ENCODE measurements at regions not wholly inside any gene's neighbourhood (a gene's known extent, or its start where the extent isn't known, plus 50 kb on each side); places are given as distances from the start of the nearest gene placed in this dataset.

DNA sequence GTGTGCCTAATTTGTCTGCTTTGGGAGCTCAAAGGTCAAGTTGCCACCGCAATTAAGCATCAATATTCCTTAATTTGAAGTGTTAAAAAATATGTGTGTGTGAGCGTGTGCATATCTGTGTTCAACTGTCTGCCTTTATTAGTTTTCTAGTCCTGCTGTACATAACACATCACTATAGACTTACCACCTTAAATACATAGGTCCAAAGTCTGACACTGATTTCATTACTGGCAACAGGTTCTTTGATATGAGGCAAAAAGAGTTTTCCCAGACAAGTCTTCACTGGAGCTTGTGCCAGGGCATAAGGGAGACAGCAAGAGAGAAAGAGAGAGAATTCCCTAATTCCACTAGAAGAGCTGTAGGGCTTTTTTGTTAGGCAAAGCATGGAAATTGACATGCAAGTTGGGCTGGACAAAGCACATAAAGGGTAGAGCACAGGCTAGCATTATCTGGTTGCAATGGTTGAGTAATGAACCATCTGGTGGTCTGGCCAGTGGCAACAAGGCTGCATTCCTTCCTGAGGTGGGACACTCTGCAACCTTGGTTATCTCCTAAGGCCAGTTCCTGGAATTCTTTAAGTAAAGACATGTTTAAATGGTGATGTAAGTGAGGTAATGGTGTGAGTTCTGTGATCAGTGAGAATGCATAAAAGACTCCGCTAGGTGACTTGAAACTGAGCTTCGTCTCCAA is 457.2 kb upstream of the ADAMTS5 start:
- H3K4me3 ChIP-seq: no peak overlapping the region
- no peaks in the 10 kb centered on the region for H3K9me3 ChIP-seq
- TF ChIP-seq, protein P1, sequence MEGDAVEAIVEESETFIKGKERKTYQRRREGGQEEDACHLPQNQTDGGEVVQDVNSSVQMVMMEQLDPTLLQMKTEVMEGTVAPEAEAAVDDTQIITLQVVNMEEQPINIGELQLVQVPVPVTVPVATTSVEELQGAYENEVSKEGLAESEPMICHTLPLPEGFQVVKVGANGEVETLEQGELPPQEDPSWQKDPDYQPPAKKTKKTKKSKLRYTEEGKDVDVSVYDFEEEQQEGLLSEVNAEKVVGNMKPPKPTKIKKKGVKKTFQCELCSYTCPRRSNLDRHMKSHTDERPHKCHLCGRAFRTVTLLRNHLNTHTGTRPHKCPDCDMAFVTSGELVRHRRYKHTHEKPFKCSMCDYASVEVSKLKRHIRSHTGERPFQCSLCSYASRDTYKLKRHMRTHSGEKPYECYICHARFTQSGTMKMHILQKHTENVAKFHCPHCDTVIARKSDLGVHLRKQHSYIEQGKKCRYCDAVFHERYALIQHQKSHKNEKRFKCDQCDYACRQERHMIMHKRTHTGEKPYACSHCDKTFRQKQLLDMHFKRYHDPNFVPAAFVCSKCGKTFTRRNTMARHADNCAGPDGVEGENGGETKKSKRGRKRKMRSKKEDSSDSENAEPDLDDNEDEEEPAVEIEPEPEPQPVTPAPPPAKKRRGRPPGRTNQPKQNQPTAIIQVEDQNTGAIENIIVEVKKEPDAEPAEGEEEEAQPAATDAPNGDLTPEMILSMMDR (IDR thresholded peaks at IDR 0.05): no peak
- TF ChIP-seq POLR2A (IDR thresholded peaks at IDR 0.05): no peak
- no peaks in the 10 kb centered on the region for H3K4me1 ChIP-seq
- no peak for DNase-seq
- no peak overlapping the region for H3K27ac ChIP-seq
- no peaks in the 10 kb centered on the region for H3K36me3 ChIP-seq
- no peaks in the 10 kb centered on the region for H3K27me3 ChIP-seq

DNA sequence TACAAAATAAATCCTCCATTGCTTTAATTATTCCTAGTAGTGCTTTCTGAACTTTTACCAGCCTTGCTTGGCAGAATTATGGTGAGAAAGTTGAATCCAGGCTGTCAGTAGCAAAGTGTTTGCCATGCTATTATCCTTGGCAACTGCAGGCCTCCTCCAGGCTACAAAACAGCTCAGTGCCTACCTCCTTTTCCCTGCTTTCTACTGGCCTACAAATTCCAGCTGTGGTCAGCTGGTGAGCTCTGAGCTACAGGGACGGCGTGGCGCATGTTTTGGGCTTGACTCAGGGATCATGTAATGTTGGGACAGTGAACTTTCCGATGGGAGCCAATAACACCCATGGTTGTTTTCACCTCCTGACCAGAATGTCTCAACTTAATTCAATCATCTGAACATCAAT is 456.1 kb upstream of the ADAMTS5 start:
- H3K4me3 ChIP-seq: no peak overlapping the region
- no peaks in the 10 kb centered on the region for H3K27me3 ChIP-seq
- no peak for TF ChIP-seq POLR2A (IDR thresholded peaks at IDR 0.05)
- TF ChIP-seq, protein P1 (IDR thresholded peaks at IDR 0.05): no peak
- H3K36me3 ChIP-seq: no peaks in the 10 kb centered on the region
- H3K9me3 ChIP-seq: no peaks in the 10 kb centered on the region
- peak in 1 of 3 donors; percentile 65 for DNase-seq
- H3K27ac ChIP-seq: peak overlapping the region in 1 of 4 donors; percentile 37
- H3K4me1 ChIP-seq: no peaks in the 10 kb centered on the region

DNA sequence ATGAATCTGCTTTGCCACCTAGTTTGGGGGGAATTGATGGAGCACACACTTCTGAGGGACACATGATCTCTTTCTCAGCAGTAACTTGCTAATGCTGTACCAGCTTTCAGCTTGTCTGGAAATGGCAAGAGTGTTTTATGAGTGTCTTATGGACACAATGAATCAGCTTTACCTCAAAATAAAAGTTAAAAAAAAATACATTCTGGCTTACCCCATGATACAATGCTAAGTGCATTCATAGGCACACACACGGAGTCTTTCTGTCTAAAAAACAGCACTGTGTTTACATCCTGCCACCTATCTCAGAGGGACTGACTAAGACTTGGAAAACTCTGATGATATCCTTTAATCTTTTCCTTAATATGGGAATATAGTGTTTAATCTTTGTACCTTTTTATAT is 455.5 kb upstream of the ADAMTS5 start:
- Histone ChIP-seq H3K4me3 (no peak overlapping the region), H3K9me3 (no peaks in the 10 kb centered on the region), H3K27me3 (no peaks in the 10 kb centered on the region), H3K36me3 (no peaks in the 10 kb centered on the region), H3K27ac (peak overlapping the region in 1 of 4 donors; percentile 37), H3K4me1 (no peaks in the 10 kb centered on the region)
- no peak for DNase-seq
- no peak for TF ChIP-seq POLR2A (IDR thresholded peaks at IDR 0.05)
- TF ChIP-seq, protein P1 (IDR thresholded peaks at IDR 0.05): no peak

DNA sequence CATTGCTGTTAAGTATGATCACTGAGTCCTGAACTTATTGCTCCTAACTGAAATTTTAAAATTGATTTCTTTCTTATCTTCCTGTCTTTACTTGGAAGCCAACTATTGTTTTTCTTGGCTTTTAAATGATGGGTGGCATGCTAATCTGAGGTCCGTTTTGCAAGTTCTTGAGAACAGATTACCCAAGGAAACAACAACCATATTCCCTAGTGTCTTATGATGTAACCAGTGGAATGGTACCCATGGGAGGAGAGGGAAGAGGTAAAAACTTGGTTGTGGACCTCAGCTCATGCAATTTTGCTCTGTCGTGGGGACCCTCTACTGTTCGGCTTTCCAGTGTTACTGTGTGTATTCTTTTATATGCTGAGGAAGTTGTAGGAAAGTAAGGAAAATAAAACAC is 454.8 kb upstream of the ADAMTS5 start:
- Histone ChIP-seq H3K27me3 (no peaks in the 10 kb centered on the region), H3K36me3 (no peaks in the 10 kb centered on the region), H3K27ac (no peak overlapping the region), H3K4me1 (no peaks in the 10 kb centered on the region), H3K4me3 (no peak overlapping the region), H3K9me3 (no peaks in the 10 kb centered on the region)
- DNase-seq: no peak
- TF ChIP-seq, protein P1 (IDR thresholded peaks at IDR 0.05): no peak
- no peak for TF ChIP-seq POLR2A (IDR thresholded peaks at IDR 0.05)

DNA sequence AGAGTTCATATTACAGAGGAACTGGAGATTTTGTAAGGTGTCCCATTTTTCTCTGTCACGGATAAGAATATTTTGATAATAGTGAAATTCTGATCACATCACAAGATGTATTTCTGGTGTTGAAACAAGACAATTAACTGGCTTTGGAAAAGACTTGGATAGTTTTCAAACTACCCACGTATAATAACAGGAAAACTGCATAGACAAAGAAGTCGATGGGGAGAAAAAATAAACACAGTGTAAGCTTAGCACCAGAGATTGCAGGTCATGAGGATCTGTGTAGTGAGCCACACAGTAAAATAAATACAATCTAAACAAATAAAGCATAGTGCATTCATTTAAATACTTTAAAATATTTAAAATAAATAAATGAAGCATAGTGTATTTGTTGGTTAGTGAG is 452.3 kb upstream of the ADAMTS5 start:
- Histone ChIP-seq H3K9me3 (no peaks in the 10 kb centered on the region), H3K4me3 (no peak overlapping the region), H3K27me3 (no peaks in the 10 kb centered on the region), H3K36me3 (no peaks in the 10 kb centered on the region), H3K27ac (no peak overlapping the region), H3K4me1 (no peaks in the 10 kb centered on the region)
- TF ChIP-seq POLR2A (IDR thresholded peaks at IDR 0.05): no peak
- TF ChIP-seq, protein P1 (IDR thresholded peaks at IDR 0.05): no peak
- DNase-seq: no peak

DNA sequence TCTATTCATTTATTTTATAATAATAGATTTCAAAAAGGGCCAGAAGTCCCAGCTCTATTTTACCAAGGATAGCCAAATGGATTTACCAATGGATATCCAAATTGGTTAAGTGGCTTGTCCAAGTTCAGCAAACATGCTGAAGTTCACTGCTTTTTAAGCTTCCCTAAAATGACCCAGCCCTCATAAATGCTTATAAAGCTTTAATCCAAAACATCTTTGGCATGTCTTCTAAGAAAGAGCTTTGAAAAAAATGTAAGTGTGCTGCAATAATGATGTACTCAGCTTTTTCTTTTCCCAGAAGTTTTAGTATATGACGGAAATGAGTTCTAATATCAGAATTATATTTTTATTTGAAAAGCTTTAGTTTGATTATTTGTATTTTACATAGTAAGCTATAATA is 451.5 kb upstream of the ADAMTS5 start:
- DNase-seq: no peak
- no peak overlapping the region for H3K4me3 ChIP-seq
- no peak for TF ChIP-seq POLR2A (IDR thresholded peaks at IDR 0.05)
- TF ChIP-seq, protein P1 (IDR thresholded peaks at IDR 0.05): no peak
- H3K4me1 ChIP-seq: no peaks in the 10 kb centered on the region
- no peaks in the 10 kb centered on the region for H3K27me3 ChIP-seq
- no peaks in the 10 kb centered on the region for H3K36me3 ChIP-seq
- H3K27ac ChIP-seq: no peak overlapping the region
- H3K9me3 ChIP-seq: no peaks in the 10 kb centered on the region
